ENCODE measurements at regions not wholly inside any gene's neighbourhood (a gene's known extent, or its start where the extent isn't known, plus 50 kb on each side); places are given as distances from the start of the nearest gene placed in this dataset.

DNA sequence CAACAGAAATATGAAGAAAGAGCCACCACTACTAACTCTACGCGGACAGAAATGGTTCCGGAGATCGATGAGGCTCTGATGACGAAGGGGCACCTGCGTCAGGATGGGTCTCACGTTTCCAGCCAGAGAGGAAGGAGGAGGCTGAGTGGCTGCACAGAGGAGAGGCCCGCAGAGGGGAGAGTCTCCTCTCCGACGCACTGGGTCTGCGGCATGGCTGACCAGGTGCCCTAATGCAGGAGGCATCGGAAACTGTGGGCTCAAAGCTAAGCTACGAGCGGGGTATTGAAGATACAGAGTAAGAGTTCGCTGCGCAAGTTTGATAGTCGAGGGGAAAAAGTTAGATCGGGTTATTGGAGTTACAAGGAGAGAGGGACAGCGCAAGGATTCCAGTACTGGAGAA is 69.9 kb downstream of the TTLL2 start:
- Histone ChIP-seq H3K4me3 (ENCODE audit: low read depth, low read length, poor library complexity, severe bottlenecking) (no peak overlapping the region), H3K4me2 (ENCODE audit: low read length) (no peak overlapping the region), H3K79me2 (ENCODE audit: insufficient read depth, low read depth, low read length) (no peaks in the 10 kb centered on the region), H3K36me3 (ENCODE audit: insufficient read depth, low read length) (no peaks in the 10 kb centered on the region), H3K9me2 (ENCODE audit: insufficient read depth, low read length) (no peaks in the 10 kb centered on the region), H4K20me1 (ENCODE audit: insufficient read depth, low read length) (no peaks in the 10 kb centered on the region), H3K4me1 (ENCODE audit: insufficient read depth, low read length, poor library complexity, severe bottlenecking) (no peaks in the 10 kb centered on the region), H3K27ac (ENCODE audit: low read depth, low read length, poor library complexity, severe bottlenecking) (no peak overlapping the region), H2AFZ (ENCODE audit: low read length) (no peak overlapping the region), H3K9me3 (ENCODE audit: low read length) (no peaks in the 10 kb centered on the region)
- intact Hi-C loops (cut with micrococcal nuclease; ENCODE audit: unreplicated experiment), result no loop called here
- no peak for DNase-seq (ENCODE audit: low spot score)
- ChIA-PET CTCF (ENCODE audit: unreplicated experiment) (no interaction called here), POLR2A (no interaction called here)
- TF ChIP-seq, protein P1, sequence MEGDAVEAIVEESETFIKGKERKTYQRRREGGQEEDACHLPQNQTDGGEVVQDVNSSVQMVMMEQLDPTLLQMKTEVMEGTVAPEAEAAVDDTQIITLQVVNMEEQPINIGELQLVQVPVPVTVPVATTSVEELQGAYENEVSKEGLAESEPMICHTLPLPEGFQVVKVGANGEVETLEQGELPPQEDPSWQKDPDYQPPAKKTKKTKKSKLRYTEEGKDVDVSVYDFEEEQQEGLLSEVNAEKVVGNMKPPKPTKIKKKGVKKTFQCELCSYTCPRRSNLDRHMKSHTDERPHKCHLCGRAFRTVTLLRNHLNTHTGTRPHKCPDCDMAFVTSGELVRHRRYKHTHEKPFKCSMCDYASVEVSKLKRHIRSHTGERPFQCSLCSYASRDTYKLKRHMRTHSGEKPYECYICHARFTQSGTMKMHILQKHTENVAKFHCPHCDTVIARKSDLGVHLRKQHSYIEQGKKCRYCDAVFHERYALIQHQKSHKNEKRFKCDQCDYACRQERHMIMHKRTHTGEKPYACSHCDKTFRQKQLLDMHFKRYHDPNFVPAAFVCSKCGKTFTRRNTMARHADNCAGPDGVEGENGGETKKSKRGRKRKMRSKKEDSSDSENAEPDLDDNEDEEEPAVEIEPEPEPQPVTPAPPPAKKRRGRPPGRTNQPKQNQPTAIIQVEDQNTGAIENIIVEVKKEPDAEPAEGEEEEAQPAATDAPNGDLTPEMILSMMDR (conservative IDR thresholded peaks at IDR 0.05; ENCODE audit: low read length), result no peak
- no TSS peak for BruUV-seq (replicated peaks)

DNA sequence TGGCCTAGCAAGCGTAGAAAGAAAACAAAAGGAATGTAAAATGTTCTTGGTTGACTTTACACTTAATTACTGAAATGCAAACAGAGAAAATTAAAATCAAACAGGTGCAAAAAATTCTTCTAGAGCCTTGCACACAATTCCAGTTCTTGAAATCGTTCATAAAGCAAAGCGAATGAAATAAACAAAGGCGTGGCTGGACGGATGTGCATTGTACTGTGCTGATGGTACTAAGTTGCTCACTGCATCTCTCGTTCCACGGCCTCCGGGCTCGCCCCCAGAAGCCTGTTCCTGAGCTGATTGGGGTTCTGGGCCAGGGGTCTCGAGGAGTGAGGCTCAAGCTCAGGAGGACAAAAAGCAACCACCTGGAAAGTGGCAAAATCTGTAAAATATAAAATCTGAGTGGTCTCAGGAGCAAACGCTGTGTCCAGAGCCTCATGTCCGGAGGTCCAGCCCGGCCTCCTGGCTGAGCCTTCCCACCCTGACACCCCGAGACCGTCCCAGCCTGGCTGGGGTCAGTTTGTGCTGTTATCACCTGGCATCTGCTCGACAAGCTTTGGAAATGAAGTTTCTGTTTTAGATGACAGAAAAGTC is 71.3 kb downstream of the TTLL2 start:
- Histone ChIP-seq H3K4me1 (ENCODE audit: insufficient read depth, low read length, poor library complexity, severe bottlenecking) (no peaks in the 10 kb centered on the region), H3K27ac (ENCODE audit: low read depth, low read length, poor library complexity, severe bottlenecking) (no peak overlapping the region), H4K20me1 (ENCODE audit: insufficient read depth, low read length) (no peaks in the 10 kb centered on the region), H3K9me3 (ENCODE audit: low read length) (no peaks in the 10 kb centered on the region), H3K79me2 (ENCODE audit: insufficient read depth, low read depth, low read length) (no peaks in the 10 kb centered on the region), H3K4me3 (ENCODE audit: low read depth, low read length, poor library complexity, severe bottlenecking) (no peak overlapping the region), H3K9me2 (ENCODE audit: insufficient read depth, low read length) (no peaks in the 10 kb centered on the region), H3K4me2 (ENCODE audit: low read length) (no peak overlapping the region), H3K36me3 (ENCODE audit: insufficient read depth, low read length) (no peaks in the 10 kb centered on the region), H2AFZ (ENCODE audit: low read length) (no peak overlapping the region)
- POLR2A ChIA-PET, result no interaction called here
- CTCF ChIA-PET (ENCODE audit: unreplicated experiment), result no interaction called here
- TF ChIP-seq, protein P1 (conservative IDR thresholded peaks at IDR 0.05; ENCODE audit: low read length), result no peak
- TF ChIP-seq EZH2phosphoT487 (IDR thresholded peaks at IDR 0.05; ENCODE audit: borderline replicate concordance, low read depth, low read length), result no peak
- intact Hi-C loops (cut with micrococcal nuclease; ENCODE audit: unreplicated experiment), result no loop called here
- no TSS peak for BruUV-seq (replicated peaks)
- no peak for DNase-seq (ENCODE audit: low spot score)

DNA sequence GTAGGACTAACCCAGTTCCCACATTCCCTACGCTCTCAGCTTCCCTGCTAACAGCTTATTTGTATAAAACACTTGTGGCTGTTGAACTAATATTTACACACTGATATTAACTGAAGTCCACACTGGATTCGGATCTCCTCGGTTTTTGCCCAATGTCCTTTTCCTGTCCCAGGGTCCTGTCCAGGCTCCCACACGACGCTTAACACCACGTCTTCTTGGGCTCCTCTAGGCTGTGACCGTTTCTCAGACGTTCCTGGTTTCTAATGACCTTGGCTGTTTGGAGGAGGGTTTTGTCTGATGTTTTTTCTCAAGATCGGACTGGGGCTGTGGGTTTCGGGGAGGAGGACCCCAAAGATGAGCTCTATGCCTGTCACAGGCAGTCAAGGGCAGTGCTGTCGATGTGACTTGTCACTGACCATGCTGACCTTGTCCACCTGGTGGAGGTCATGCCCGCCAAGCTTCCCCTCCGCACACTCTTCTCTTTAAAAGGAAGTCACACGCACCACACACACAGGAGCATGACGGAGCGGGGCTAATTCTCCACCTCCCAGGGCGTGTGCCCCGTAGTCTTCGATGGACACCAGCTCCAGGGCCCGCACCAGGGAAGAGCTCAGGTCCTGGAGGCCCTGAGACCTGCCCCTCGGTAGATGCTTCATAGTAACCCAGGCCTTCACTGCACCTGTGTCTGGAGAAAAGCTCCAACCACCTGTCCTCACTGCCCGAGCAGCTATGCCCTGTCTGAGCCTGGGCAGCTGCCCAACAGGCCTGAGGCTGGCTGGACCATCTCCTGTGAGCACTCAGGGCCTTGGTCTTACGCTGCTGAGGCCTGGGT is 72.0 kb downstream of the TTLL2 start:
- no peak for DNase-seq (ENCODE audit: low spot score)
- Histone ChIP-seq H3K4me2 (ENCODE audit: low read length) (no peak overlapping the region), H3K9me2 (ENCODE audit: insufficient read depth, low read length) (no peaks in the 10 kb centered on the region), H3K36me3 (ENCODE audit: insufficient read depth, low read length) (no peaks in the 10 kb centered on the region), H3K4me1 (ENCODE audit: insufficient read depth, low read length, poor library complexity, severe bottlenecking) (no peaks in the 10 kb centered on the region), H3K4me3 (ENCODE audit: low read depth, low read length, poor library complexity, severe bottlenecking) (no peak overlapping the region), H3K79me2 (ENCODE audit: insufficient read depth, low read depth, low read length) (no peaks in the 10 kb centered on the region), H2AFZ (ENCODE audit: low read length) (no peak overlapping the region), H3K9me3 (ENCODE audit: low read length) (no peaks in the 10 kb centered on the region), H3K27ac (ENCODE audit: low read depth, low read length, poor library complexity, severe bottlenecking) (no peak overlapping the region), H4K20me1 (ENCODE audit: insufficient read depth, low read length) (no peaks in the 10 kb centered on the region)
- BruUV-seq (replicated peaks), result no TSS peak
- TF ChIP-seq, protein P1 (conservative IDR thresholded peaks at IDR 0.05; ENCODE audit: low read length), result no peak
- no peak for TF ChIP-seq EZH2phosphoT487 (IDR thresholded peaks at IDR 0.05; ENCODE audit: borderline replicate concordance, low read depth, low read length)
- ChIA-PET POLR2A (no interaction called here), CTCF (ENCODE audit: unreplicated experiment) (no interaction called here)
- intact Hi-C loops (cut with micrococcal nuclease; ENCODE audit: unreplicated experiment), result no loop called here
